ENCODE measurements at regions not wholly inside any gene's neighbourhood (a gene's known extent, or its start where the extent isn't known, plus 50 kb on each side); places are given as distances from the start of the nearest gene placed in this dataset.
"Not testable (repeated sequence)": the region's sequence is repeated elsewhere in the genome, so short reads cannot be mapped to it uniquely, and the experiment has no call there.

GRCh38 chr4:17238633-17239032, 273.3 kb downstream of the QDPR start:
- H3K4me3 ChIP-seq (ENCODE audit: low read depth, low read length), result no peak overlapping the region
- TF ChIP-seq CTCF (IDR thresholded peaks at IDR 0.05; ENCODE audit: insufficient read depth, low read depth, low read length, missing control alignments), result no peak
- no peak for DNase-seq (ENCODE audit: low read depth)

GRCh38 chr4:17236686-17237085, 275.2 kb downstream of the QDPR start:
- DNase-seq (ENCODE audit: low read depth), result no peak
- no peak for TF ChIP-seq CTCF (IDR thresholded peaks at IDR 0.05; ENCODE audit: insufficient read depth, low read depth, low read length, missing control alignments)
- H3K4me3 ChIP-seq (ENCODE audit: low read depth, low read length), result no peak overlapping the region

- no peak overlapping the region for H3K4me3 ChIP-seq (ENCODE audit: low read depth, low read length)
- no peak for DNase-seq (ENCODE audit: low read depth)
- no peak for TF ChIP-seq CTCF (IDR thresholded peaks at IDR 0.05; ENCODE audit: insufficient read depth, low read depth, low read length, missing control alignments)
These were observed 277.2 kb downstream of the QDPR start for GRCh38 chr4:17234678-17235077.

- H3K4me3 ChIP-seq (ENCODE audit: low read depth, low read length), result no peak overlapping the region
- no peak for TF ChIP-seq CTCF (IDR thresholded peaks at IDR 0.05; ENCODE audit: insufficient read depth, low read depth, low read length, missing control alignments)
- DNase-seq (ENCODE audit: low read depth), result no peak
These were observed 279.2 kb downstream of the QDPR start for GRCh38 chr4:17232566-17233253.

GRCh38 chr4:17231880-17232475, 279.9 kb downstream of the QDPR start:
- not testable (repeated sequence) for H3K4me3 ChIP-seq (ENCODE audit: low read depth, low read length); DNase-seq (ENCODE audit: low read depth)

- TF ChIP-seq CTCF (IDR thresholded peaks at IDR 0.05; ENCODE audit: insufficient read depth, low read depth, low read length, missing control alignments), result no peak
- H3K4me3 ChIP-seq (ENCODE audit: low read depth, low read length), result no peak overlapping the region
- no peak for DNase-seq (ENCODE audit: low read depth)
These were observed 281.2 kb downstream of the QDPR start for GRCh38 chr4:17230727-17231126.

- DNase-seq (ENCODE audit: low read depth), result no peak
- TF ChIP-seq CTCF (IDR thresholded peaks at IDR 0.05; ENCODE audit: insufficient read depth, low read depth, low read length, missing control alignments), result no peak
- H3K4me3 ChIP-seq (ENCODE audit: low read depth, low read length), result no peak overlapping the region
These were observed 291.1 kb downstream of the QDPR start for GRCh38 chr4:17220816-17221215.
